H1 (cell line): ENCODE measurements at regions not wholly inside any gene's neighbourhood (a gene's known extent, or its start where the extent isn't known, plus 50 kb on each side); places are given as distances from the start of the nearest gene placed in this dataset.

ENCODE experiments used
- RBBP5 ChIP-seq: IDR thresholded peaks from 2 replicates; pipeline ENCODE4 v1.7.1; 2012; ENCODE audit warnings: low read depth, mild to moderate bottlenecking, inconsistent platforms, low read length, moderate library complexity, borderline replicate concordance
- RXRA ChIP-seq: IDR thresholded peaks from 2 replicates; pipeline ENCODE4 v1.6.1; 2011; ENCODE audit warnings: low read depth, mild to moderate bottlenecking, low read length, moderate library complexity; ENCODE audit not compliant: insufficient read depth
- TBP ChIP-seq: IDR thresholded peaks from 2 replicates; pipeline ENCODE4 v1.6.1; 2011; ENCODE audit warnings: low read depth, low read length, improper control_type of control experiment
- TF ChIP-seq, protein P1 (sequence below): IDR thresholded peaks from 2 replicates; pipeline ENCODE4 v1.6.1; 2012; ENCODE audit warnings: low read length, inconsistent platforms

- TF ChIP-seq RXRA (no peak), RBBP5 (no peak), TBP (no peak)
- TF ChIP-seq, protein P1, sequence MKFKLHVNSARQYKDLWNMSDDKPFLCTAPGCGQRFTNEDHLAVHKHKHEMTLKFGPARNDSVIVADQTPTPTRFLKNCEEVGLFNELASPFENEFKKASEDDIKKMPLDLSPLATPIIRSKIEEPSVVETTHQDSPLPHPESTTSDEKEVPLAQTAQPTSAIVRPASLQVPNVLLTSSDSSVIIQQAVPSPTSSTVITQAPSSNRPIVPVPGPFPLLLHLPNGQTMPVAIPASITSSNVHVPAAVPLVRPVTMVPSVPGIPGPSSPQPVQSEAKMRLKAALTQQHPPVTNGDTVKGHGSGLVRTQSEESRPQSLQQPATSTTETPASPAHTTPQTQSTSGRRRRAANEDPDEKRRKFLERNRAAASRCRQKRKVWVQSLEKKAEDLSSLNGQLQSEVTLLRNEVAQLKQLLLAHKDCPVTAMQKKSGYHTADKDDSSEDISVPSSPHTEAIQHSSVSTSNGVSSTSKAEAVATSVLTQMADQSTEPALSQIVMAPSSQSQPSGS: no peak
Measured at GRCh38 chr6:186340-186965, 105.8 kb upstream of the DUSP22 start (continued).
